HG03066 (cell line): ENCODE measurements at regions not wholly inside any gene's neighbourhood (a gene's known extent, or its start where the extent isn't known, plus 50 kb on each side); places are given as distances from the start of the nearest gene placed in this dataset.

ENCODE experiments used
- ATAC-seq: cut with Tn5 transposase; IDR thresholded peaks from one replicate; pipeline ENCODE4 v1.9.1; 2021; ENCODE audit warnings: low read depth; ENCODE audit not compliant: unreplicated experiment

GRCh38 chr2:15788455-15788829, 151.9 kb upstream of the MYCN start:
- no peak for ATAC-seq

GRCh38 chr2:15788830-15789229, 151.5 kb upstream of the MYCN start:
- no peak for ATAC-seq

DNA sequence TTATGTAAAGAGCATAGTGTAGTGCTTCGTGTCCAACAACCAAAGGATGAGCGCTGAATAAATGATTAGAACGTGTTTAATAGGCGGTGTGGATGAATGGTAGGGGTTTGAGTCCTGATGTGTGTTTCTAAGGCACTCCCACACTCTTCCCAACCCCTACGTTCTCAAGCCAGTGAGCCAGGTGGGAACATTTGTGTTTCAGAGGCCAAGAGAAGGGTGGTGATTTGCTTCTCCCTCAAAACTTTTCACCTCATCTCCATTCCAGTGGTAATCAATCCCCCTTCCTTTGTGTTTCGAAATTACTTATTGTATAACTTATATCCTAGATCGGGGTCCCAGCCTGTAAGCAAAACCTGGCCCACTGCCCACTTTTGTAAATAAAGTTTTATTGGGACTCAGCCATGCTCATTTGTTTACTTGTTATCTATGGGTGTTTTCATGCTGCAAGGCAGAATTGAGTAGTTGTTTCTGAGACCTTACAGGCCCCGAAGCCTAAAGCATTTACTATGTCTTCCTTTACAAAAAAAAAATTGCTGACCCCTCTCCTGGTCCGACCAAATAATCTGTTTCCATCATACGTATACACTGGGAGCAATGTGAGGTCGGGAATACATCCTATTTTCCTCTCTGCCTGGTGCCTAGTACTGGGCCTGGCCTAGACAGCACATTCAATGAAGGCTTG, 150.8 kb upstream of the MYCN start:
- no peak for ATAC-seq

DNA sequence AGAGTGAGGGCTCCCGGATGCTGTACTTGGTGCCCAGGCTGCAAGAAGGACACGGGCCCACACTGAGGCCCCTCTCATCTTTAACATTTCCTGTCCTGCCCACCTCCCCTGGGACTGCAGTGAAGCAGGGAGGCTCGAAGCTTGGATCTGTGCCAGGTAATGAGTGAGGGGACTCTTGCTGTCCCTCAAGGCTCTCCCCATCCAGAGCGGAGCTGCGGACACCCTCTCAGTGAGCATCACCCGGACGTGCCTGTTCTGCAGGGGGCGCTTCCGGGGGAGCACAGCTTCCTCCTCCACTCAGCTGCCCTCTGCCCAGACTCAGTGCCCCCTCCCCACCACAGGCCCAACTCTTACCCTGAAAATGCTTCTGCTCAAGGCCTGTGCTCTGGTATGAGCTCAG, 150.0 kb upstream of the MYCN start:
- ATAC-seq = no peak

DNA sequence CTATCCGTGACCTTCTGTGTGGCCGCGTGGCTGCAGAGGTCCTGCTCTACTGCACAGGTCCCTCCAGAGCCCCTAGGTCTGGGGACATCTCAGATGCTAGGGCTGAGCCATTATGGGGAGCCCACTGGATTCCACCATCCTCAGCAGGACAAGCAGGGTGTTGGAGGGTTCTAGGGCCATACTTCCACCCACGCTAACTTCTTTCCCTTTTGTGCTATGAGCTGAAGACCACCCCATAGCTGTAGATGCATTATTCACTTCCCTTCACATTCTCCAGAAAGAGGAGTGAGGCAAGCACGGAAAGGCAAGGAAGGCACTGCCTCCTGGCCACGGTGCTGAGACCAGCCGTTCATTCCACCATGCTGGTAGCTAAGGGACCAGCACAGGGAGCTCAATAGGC, 149.5 kb upstream of the MYCN start:
- no peak for ATAC-seq

GRCh38 chr2:15791294-15791693, 149.1 kb upstream of the MYCN start:
- ATAC-seq = no peak

- ATAC-seq = no peak
Measured at GRCh38 chr2:15792331-15792730, 148.0 kb upstream of the MYCN start.

- no peak for ATAC-seq
Measured at GRCh38 chr2:15793078-15793913, 147.1 kb upstream of the MYCN start.

GRCh38 chr2:15793978-15794377, 146.4 kb upstream of the MYCN start:
- no peak for ATAC-seq

GRCh38 chr2:15794608-15795134, 145.7 kb upstream of the MYCN start:
- ATAC-seq = no peak

DNA sequence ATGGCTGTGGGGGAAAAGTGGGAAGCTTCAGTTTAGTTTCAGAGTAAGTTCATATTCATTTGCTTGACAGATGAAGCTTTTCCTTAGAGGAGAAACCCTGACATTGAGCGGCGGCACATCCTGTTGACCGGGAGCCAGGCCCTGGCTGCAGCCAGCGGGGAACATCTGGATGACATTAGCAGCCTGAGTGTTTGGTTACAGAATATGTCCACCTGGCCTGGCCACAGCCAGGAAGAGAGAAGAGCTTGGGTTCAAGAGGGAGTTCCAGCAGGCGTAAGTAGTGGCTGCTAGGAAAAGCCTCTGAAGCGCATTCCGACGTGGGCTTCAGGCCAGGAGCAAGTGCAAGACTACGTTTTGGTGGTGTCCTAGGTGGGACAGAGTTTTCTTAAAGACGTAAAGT, 144.9 kb upstream of the MYCN start:
- no peak for ATAC-seq

DNA sequence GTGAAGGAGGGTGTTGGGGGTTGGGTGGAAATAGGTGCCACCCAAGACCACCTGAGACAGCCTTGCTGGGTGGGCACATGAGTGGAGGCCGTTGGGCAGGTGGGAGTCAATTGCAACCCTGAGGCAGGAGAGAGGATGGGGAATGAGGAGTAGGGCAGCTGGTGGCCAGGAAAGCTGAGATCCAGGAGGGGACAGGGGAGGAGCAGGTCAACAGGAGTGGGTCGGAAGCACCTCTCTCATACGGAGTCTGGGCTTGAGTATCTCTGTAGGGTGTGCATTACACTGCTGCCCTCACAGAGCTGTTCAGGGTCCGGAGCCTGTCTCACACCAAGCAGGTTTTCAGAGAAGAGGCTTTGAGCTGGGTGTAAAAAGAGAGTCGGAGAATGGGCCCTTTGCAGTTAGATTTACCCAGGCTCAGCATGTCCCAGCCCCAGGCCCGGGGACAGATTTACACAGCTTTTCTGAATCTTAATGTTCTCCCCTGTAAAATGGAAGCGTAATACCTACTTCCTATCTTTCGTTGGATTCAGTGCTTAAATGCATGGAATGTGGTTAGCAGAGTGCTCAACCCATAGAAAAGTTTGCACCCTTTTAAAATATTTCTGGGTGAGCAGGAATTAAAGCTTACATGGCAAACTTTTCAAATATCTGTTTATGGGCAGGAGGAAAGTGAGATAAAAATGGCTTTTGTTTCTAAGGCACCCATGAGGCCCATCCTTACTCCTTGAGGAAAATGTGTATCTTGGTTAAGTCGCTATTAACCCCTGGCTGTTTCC, 144.0 kb upstream of the MYCN start:
- ATAC-seq = no peak

DNA sequence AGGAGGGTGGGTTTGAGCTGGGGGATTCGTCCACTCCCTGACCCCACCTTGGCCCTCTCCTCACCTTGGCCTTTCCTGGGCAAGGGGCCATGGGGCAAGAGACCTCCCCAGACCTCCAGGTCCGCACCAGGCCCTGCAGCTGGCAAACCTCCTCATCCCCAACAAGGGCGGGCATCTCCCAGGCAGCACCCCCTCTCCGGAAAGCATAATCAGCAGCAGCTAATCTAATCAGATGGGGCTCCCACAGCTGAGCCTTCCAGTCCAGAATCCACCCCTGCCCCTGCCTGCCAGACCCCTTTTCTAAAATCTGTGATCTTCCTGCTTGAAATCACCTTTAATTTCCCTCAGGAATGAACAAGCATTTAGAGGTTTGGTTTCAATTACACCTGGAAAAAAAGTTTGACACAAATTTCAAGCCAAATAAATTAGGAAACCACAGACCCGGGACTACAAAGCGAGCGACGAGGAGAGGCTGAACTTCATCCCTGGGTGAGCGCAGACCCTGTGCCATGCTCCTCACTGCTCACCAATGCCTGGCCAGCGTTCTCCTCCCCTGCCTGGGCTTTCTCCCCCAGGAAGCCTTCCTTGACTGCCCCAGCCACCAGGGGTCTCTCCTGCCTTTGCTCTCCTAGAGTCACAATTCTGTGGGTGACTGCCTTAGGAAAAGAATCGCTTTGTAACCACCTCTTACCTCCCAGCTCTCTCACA, 143.0 kb upstream of the MYCN start:
- ATAC-seq = no peak

- ATAC-seq = no peak
Measured at GRCh38 chr2:15797939-15798281, 142.4 kb upstream of the MYCN start.

- no peak for ATAC-seq
Measured at GRCh38 chr2:15798701-15799431, 141.5 kb upstream of the MYCN start.

- no peak for ATAC-seq
Measured at GRCh38 chr2:15799432-15799827, 140.9 kb upstream of the MYCN start.

- no peak for ATAC-seq
Measured at GRCh38 chr2:15800495-15801329, 139.6 kb upstream of the MYCN start.

- no peak for ATAC-seq
Measured at GRCh38 chr2:15801439-15801838, 138.9 kb upstream of the MYCN start.

DNA sequence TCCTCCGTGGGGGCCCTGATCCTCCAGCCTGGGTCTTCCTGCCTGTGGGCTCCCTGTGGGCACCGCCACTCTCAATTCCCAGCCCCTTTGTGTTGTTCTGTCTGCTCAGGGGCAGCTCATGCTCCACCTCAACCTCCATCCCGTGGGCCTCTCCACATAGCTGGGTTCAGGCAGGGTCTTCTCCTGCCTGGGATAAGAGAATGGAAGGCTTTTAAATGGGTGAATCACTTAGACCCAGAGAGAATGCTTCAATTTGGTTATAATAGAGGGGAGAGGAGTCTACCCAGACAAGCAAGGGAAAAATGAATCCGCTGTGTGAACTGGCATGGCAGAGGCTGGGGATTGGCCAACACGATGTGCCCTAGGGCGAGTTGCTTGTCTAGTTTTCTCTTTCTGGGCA, 138.4 kb upstream of the MYCN start:
- ATAC-seq = no peak
